ENCODE measurements at regions not wholly inside any gene's neighbourhood (a gene's known extent, or its start where the extent isn't known, plus 50 kb on each side); places are given as distances from the start of the nearest gene placed in this dataset.

- DNase-seq (ENCODE audit: low spot score), result no peak
Observed at GRCh38 chr20:11734431-11734830, 183.3 kb upstream of the BTBD3 start.

GRCh38 chr20:11738852-11739251 lies 178.8 kb upstream of the BTBD3 start:
- no peak for DNase-seq (ENCODE audit: low spot score)

- no peak for DNase-seq (ENCODE audit: low spot score)
Observed at GRCh38 chr20:11740975-11741374, 176.7 kb upstream of the BTBD3 start.

- DNase-seq (ENCODE audit: low spot score), result no peak
Observed at GRCh38 chr20:11745145-11745544, 172.5 kb upstream of the BTBD3 start.

GRCh38 chr20:11748436-11748835 lies 169.3 kb upstream of the BTBD3 start:
- DNase-seq (ENCODE audit: low spot score), result no peak

- DNase-seq (ENCODE audit: low spot score), result no peak
Observed at GRCh38 chr20:11752336-11752735, 165.4 kb upstream of the BTBD3 start.

GRCh38 chr20:11753155-11753554 lies 164.5 kb upstream of the BTBD3 start:
- DNase-seq (ENCODE audit: low spot score), result no peak

GRCh38 chr20:11754451-11754850 lies 163.2 kb upstream of the BTBD3 start:
- no peak for DNase-seq (ENCODE audit: low spot score)

- no peak for DNase-seq (ENCODE audit: low spot score)
Observed at GRCh38 chr20:11755071-11755841, 162.4 kb upstream of the BTBD3 start.

GRCh38 chr20:11761497-11761896 lies 156.2 kb upstream of the BTBD3 start:
- DNase-seq (ENCODE audit: low spot score), result no peak

- DNase-seq (ENCODE audit: low spot score), result no peak
Observed at GRCh38 chr20:11766961-11767360, 150.7 kb upstream of the BTBD3 start.

- DNase-seq (ENCODE audit: low spot score), result no peak
Observed at GRCh38 chr20:11769825-11770224, 147.9 kb upstream of the BTBD3 start.

GRCh38 chr20:11772226-11772730 lies 145.4 kb upstream of the BTBD3 start:
- DNase-seq (ENCODE audit: low spot score), result no peak

- DNase-seq (ENCODE audit: low spot score), result no peak
Observed at GRCh38 chr20:11776687-11777086, 141.0 kb upstream of the BTBD3 start.

GRCh38 chr20:11777387-11778205 lies 140.1 kb upstream of the BTBD3 start:
- DNase-seq (ENCODE audit: low spot score), result no peak

GRCh38 chr20:11778206-11778570 lies 139.5 kb upstream of the BTBD3 start:
- DNase-seq (ENCODE audit: low spot score), result no peak

- DNase-seq (ENCODE audit: low spot score), result no peak
Observed at GRCh38 chr20:11780765-11781369, 136.8 kb upstream of the BTBD3 start.

- DNase-seq (ENCODE audit: low spot score), result no peak
Observed at GRCh38 chr20:11783102-11783850, 134.4 kb upstream of the BTBD3 start.

GRCh38 chr20:11785885-11786507 lies 131.7 kb upstream of the BTBD3 start:
- no peak for DNase-seq (ENCODE audit: low spot score)

GRCh38 chr20:11790046-11790445 lies 127.6 kb upstream of the BTBD3 start:
- DNase-seq (ENCODE audit: low spot score), result no peak

GRCh38 chr20:11791316-11791715 lies 126.4 kb upstream of the BTBD3 start:
- DNase-seq (ENCODE audit: low spot score), result no peak
